Loucy (cell line): ENCODE measurements at regions not wholly inside any gene's neighbourhood (a gene's known extent, or its start where the extent isn't known, plus 50 kb on each side); places are given as distances from the start of the nearest gene placed in this dataset.

Experiments used
- EZH2phosphoT487 ChIP-seq: fragments of 200-600 bp; IDR thresholded peaks from 2 replicates; pipeline ENCODE4 v1.6.1; 2018; ENCODE audit warnings: antibody characterized with exemption, mild to moderate bottlenecking, moderate library complexity, borderline replicate concordance
- TF ChIP-seq, protein P1 (sequence below): fragments of 200-600 bp; sonication (generic); conservative IDR thresholded peaks from 2 replicates; pipeline ENCODE4 v1.5.1; 2014; ENCODE audit warnings: mild to moderate bottlenecking, antibody characterized with exemption, low read length

DNA sequence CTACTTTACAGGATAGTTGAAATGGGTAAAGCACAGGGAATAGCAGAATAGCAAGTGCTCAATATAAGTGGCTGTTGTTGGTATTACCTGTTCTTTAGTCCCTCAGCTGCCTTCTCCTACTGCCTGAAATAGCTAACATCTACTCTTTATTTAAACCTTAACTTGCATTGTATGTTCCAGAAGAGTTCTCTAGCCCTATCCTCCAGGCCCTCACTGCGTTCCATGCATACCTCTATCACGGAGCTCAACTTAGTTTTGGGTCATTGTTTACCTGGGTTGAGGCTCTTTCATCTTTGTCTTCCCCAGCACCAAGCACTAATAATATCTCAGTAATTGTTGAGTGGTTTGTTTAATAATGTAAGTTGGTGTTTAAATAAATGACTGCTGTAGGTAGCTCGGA lies 242.2 kb upstream of the FANCL start:
- TF ChIP-seq, protein P1, sequence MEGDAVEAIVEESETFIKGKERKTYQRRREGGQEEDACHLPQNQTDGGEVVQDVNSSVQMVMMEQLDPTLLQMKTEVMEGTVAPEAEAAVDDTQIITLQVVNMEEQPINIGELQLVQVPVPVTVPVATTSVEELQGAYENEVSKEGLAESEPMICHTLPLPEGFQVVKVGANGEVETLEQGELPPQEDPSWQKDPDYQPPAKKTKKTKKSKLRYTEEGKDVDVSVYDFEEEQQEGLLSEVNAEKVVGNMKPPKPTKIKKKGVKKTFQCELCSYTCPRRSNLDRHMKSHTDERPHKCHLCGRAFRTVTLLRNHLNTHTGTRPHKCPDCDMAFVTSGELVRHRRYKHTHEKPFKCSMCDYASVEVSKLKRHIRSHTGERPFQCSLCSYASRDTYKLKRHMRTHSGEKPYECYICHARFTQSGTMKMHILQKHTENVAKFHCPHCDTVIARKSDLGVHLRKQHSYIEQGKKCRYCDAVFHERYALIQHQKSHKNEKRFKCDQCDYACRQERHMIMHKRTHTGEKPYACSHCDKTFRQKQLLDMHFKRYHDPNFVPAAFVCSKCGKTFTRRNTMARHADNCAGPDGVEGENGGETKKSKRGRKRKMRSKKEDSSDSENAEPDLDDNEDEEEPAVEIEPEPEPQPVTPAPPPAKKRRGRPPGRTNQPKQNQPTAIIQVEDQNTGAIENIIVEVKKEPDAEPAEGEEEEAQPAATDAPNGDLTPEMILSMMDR: no peak
- TF ChIP-seq EZH2phosphoT487: no peak
